Testis (tissue), 2 donors: ENCODE measurements at regions not wholly inside any gene's neighbourhood (a gene's known extent, or its start where the extent isn't known, plus 50 kb on each side); places are given as distances from the start of the nearest gene placed in this dataset.

Experiments used
- POLR2A ChIP-seq: fragments of 450-650 bp; IDR thresholded peaks from one replicate; pipeline ENCODE4 v1.6.1; 2017; ENCODE audit warnings: antibody characterized with exemption, mild to moderate bottlenecking, moderate library complexity
- TF ChIP-seq, protein P1 (sequence below), 3 experiments: fragments of 450-650 bp in 2 of 3; fragments of 200-600 bp in 1 of 3; sonication (generic) in 1 of 3; IDR thresholded peaks; one replicate each; pipeline ENCODE4 v1.5.1; 2016 to 2019; ENCODE audit warnings: antibody characterized with exemption in 3 of 3, mild to moderate bottlenecking in 2 of 3, moderate library complexity in 1 of 3

DNA sequence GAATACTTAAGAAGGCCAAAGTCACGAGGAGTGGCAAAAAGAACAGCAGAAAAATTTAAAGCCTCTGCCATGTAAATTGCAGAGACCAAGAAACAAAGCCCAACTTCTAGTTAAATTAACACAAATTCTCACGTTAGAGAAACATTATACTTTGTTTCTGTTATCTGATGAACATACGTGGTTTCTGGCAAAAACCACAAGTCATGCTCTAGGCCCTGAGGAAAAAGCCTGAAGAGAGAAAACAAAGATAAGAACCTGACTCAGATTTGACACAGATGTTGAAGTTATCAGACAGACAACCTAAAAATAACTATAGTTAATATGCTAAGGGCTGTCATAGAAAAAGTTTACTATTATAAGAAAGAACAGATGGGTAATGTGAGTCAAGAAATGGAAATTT, 149.1 kb upstream of the PCDH10 start:
- TF ChIP-seq, protein P1, sequence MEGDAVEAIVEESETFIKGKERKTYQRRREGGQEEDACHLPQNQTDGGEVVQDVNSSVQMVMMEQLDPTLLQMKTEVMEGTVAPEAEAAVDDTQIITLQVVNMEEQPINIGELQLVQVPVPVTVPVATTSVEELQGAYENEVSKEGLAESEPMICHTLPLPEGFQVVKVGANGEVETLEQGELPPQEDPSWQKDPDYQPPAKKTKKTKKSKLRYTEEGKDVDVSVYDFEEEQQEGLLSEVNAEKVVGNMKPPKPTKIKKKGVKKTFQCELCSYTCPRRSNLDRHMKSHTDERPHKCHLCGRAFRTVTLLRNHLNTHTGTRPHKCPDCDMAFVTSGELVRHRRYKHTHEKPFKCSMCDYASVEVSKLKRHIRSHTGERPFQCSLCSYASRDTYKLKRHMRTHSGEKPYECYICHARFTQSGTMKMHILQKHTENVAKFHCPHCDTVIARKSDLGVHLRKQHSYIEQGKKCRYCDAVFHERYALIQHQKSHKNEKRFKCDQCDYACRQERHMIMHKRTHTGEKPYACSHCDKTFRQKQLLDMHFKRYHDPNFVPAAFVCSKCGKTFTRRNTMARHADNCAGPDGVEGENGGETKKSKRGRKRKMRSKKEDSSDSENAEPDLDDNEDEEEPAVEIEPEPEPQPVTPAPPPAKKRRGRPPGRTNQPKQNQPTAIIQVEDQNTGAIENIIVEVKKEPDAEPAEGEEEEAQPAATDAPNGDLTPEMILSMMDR (IDR thresholded peaks at IDR 0.05) = no peak
- TF ChIP-seq POLR2A = no peak
